Glutamatergic neuron (in vitro differentiated cells): ENCODE measurements at regions not wholly inside any gene's neighbourhood (a gene's known extent, or its start where the extent isn't known, plus 50 kb on each side); places are given as distances from the start of the nearest gene placed in this dataset.
A peak's percentile ranks its signal among the peaks of the same experiment; 100 is the strongest.
"Not testable (repeated sequence)": the region's sequence is repeated elsewhere in the genome, so short reads cannot be mapped to it uniquely, and the experiment has no call there.

Experiments used
- DNase-seq: peaks from one replicate; pipeline ENCODE4 v3.0.0; 2022
- H3K27ac Mint-ChIP-seq: one replicate; pipeline ENCODE4 v1.8.0; 2020; ENCODE audit warnings: mild to moderate bottlenecking, mixed read lengths, inconsistent platforms; ENCODE audit not compliant: unreplicated experiment
- H3K27me3 Mint-ChIP-seq: one replicate; pipeline ENCODE4 v1.8.0; 2020; ENCODE audit warnings: mild to moderate bottlenecking, moderate library complexity, mixed read lengths, inconsistent platforms; ENCODE audit not compliant: unreplicated experiment
- H3K36me3 Mint-ChIP-seq: one replicate; pipeline ENCODE4 v1.8.0; 2020; ENCODE audit warnings: mild to moderate bottlenecking, mixed read lengths, inconsistent platforms; ENCODE audit not compliant: unreplicated experiment
- H3K4me1 Mint-ChIP-seq: one replicate; pipeline ENCODE4 v1.8.0; 2020; ENCODE audit warnings: mild to moderate bottlenecking, low read depth, mixed read lengths, inconsistent platforms; ENCODE audit not compliant: unreplicated experiment
- H3K4me3 Mint-ChIP-seq: one replicate; pipeline ENCODE4 v1.8.0; 2020; ENCODE audit warnings: mild to moderate bottlenecking, mixed read lengths, inconsistent platforms; ENCODE audit not compliant: unreplicated experiment
- H3K9me3 Mint-ChIP-seq: one replicate; pipeline ENCODE4 v1.8.0; 2020; ENCODE audit warnings: mild to moderate bottlenecking, moderate library complexity, mixed read lengths, inconsistent platforms; ENCODE audit not compliant: unreplicated experiment
- TF ChIP-seq, protein P1 (sequence below): fragments of 200-600 bp; sonication (generic); IDR thresholded peaks from one replicate; pipeline ENCODE4 v1.5.0; 2021; ENCODE audit not compliant: partially characterized antibody, unreplicated experiment

DNA sequence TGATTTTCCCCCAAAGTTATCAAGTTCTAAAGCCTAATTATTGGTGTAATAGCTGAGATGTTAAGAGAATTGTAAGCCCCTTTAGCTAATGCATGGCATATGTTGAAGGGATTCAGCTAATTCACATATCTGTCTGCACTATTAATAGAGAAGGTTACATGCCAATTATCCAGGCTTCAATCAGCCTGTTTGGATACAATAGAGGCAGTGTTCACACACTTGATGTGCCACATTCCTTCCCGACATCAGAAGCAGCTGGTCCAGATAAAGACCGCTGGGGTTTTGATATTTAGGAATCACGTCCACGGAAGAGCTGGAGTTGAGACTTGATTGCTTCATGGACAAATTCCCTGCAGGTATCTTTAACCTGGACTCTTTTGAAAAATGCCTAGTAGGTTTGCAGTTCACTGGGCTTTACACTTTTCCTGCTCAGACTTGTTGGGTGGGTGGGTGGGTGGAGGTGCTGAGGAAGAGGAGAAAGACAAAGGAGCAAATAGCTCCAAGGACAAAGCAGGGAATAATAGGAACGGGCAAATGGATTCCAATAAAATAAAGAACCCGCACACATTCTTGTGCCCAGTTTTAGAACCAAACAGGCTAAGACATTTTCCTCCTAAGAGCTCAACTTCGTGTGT lies 142.6 kb upstream of the ZNF217 start:
- TF ChIP-seq, protein P1, sequence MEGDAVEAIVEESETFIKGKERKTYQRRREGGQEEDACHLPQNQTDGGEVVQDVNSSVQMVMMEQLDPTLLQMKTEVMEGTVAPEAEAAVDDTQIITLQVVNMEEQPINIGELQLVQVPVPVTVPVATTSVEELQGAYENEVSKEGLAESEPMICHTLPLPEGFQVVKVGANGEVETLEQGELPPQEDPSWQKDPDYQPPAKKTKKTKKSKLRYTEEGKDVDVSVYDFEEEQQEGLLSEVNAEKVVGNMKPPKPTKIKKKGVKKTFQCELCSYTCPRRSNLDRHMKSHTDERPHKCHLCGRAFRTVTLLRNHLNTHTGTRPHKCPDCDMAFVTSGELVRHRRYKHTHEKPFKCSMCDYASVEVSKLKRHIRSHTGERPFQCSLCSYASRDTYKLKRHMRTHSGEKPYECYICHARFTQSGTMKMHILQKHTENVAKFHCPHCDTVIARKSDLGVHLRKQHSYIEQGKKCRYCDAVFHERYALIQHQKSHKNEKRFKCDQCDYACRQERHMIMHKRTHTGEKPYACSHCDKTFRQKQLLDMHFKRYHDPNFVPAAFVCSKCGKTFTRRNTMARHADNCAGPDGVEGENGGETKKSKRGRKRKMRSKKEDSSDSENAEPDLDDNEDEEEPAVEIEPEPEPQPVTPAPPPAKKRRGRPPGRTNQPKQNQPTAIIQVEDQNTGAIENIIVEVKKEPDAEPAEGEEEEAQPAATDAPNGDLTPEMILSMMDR: no peak
- DNase-seq: no peak
- Mint-ChIP-seq H3K27me3 (peaks cover 5% of the 10 kb centered on the region), H3K4me3 (peak overlapping the region; percentile 78), H3K27ac (peak overlapping the region; percentile 97), H3K9me3 (peaks cover 19% of the 10 kb centered on the region), H3K36me3 (peaks cover 3% of the 10 kb centered on the region), H3K4me1 (peaks cover 60% of the 10 kb centered on the region)

DNA sequence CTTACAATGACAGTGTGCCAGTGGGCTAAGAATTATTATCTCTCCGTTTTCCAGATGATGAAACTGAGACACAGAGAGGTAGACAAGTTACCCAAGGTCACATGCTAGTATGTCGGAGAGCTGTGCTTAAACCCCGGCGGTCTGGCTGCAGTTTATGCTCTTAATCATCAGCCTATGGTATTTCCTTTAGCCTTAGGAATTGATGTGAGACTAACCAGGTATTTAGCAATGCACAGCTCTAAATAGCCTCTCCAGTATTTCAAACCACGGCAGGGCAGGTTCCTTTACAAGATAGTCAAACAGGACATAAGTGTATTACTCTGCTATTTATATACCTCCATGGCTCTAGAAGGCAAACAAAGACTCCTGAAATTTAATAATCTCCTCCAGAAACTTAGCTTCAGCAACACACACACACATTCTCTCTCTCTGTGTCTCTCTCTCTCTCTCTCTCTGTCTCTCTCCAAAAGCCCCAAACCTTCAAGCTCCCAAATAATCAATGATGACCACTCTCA lies 142.0 kb upstream of the ZNF217 start:
- peak overlapping the region; percentile 97 for H3K27ac Mint-ChIP-seq
- peaks cover 3% of the 10 kb centered on the region for H3K36me3 Mint-ChIP-seq
- H3K4me3 Mint-ChIP-seq: peak overlapping the region; percentile 78
- TF ChIP-seq, protein P1: no peak
- DNase-seq: no peak
- H3K4me1 Mint-ChIP-seq: peaks cover 54% of the 10 kb centered on the region
- peaks cover 19% of the 10 kb centered on the region for H3K9me3 Mint-ChIP-seq
- H3K27me3 Mint-ChIP-seq: peaks cover 5% of the 10 kb centered on the region

DNA sequence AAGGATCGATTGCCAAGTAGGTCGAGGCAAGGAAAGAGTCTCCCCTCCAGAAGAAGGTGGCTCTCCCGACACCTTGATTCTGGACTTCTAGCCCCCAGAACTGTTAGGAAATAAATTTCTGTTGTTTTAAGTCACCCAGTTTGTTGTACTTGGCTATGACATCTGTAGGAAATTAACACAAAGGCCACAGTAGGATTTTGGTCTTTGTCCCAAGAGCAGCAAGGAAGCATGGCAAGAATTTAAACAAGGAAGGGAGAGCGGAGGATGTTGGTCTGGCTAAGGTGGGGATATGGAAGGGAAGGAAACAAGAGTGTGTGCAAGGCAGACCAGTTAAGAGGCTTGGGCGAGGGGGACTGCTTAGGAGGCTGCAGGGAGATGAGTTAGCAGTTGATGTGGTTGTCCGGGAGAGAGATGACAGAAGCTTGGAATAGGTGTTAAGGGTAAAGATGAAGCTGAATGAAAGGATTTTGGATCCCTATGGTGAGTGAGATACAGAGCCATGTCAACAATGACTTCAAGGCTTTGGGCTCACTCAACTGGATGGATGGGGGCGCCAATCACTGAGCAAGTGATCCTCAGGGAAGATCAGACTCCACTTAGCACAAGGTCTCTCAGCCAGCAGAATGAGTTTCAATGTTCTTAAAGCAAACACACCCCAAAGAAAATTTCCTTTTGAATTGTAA lies 140.5 kb upstream of the ZNF217 start:
- H3K27ac Mint-ChIP-seq: peak overlapping the region; percentile 78
- H3K36me3 Mint-ChIP-seq: peaks cover 3% of the 10 kb centered on the region
- H3K27me3 Mint-ChIP-seq: peaks cover 5% of the 10 kb centered on the region
- TF ChIP-seq, protein P1: no peak
- H3K9me3 Mint-ChIP-seq: peaks cover 15% of the 10 kb centered on the region
- H3K4me1 Mint-ChIP-seq: peaks cover 39% of the 10 kb centered on the region
- peak overlapping the region; percentile 47 for H3K4me3 Mint-ChIP-seq
- DNase-seq: no peak

DNA sequence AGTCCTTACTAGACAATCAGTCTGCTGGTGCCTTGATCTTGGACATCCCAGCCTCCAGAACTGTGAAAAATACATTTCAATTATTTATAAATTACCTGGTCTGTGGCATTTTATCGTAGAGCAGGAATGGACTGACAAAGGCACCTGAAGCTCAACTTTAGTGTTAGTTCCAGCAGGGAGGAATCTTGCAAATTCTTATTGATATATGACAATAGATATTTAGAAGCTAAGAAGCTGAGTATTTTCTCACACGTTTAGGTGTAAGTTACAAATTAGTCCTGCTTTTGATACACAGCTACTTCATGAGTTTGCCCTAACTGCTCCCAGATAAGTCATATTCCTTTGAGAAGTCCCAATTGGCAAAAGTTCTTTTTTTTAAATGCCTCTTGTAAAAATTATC lies 138.0 kb upstream of the ZNF217 start:
- H3K36me3 Mint-ChIP-seq: peaks cover 3% of the 10 kb centered on the region
- H3K4me1 Mint-ChIP-seq: peaks cover 17% of the 10 kb centered on the region
- H3K27ac Mint-ChIP-seq: no peak overlapping the region
- TF ChIP-seq, protein P1: no peak
- no peak for DNase-seq
- peaks cover 8% of the 10 kb centered on the region for H3K9me3 Mint-ChIP-seq
- no peaks in the 10 kb centered on the region for H3K27me3 Mint-ChIP-seq
- no peak overlapping the region for H3K4me3 Mint-ChIP-seq

DNA sequence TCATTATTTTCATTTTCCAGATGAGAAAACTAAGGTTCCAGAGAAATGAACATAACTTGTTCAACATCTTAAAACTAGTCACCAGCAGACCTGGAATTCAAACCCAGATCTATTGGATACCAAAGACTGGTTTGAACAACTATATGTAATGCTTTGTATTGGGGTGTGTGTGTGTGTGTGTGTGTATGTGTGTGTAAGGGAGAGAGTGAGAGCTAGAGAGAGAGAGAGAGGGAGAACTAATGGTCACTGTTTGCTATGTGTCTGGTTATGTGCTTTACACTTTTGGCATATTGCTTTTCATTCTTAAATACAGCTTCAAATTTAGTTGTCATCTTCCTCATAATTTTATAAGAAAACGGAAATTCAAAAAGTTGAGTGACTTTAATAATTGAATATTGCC lies 134.7 kb upstream of the ZNF217 start:
- Mint-ChIP-seq H3K27me3 (no peaks in the 10 kb centered on the region), H3K4me1 (peaks cover 2% of the 10 kb centered on the region), H3K9me3 (no peaks in the 10 kb centered on the region), H3K27ac (no peak overlapping the region), H3K4me3 (no peak overlapping the region), H3K36me3 (peaks cover 3% of the 10 kb centered on the region)
- TF ChIP-seq, protein P1: no peak
- no peak for DNase-seq

DNA sequence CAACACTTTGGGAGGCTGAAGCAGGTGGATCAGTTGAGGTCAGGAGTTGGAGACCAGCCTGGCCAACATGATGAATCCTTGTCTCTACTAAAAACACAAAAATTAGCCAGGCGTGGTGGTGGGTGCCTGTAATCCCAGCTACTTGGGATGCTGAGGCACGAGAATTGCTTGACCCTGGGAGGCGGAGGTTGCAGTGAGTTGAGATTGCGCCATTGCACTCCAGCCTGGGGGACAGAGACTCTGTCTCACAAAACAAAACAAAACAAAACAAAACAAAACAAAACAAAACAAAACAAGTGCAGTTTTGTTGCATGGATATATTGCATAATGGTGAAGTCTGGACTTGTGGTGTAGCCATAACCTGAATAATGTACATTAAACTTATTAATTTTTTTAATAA lies 133.6 kb upstream of the ZNF217 start:
- not testable (repeated sequence) for DNase-seq, H3K36me3 Mint-ChIP-seq, H3K9me3 Mint-ChIP-seq, H3K27ac Mint-ChIP-seq, H3K27me3 Mint-ChIP-seq, H3K4me1 Mint-ChIP-seq, H3K4me3 Mint-ChIP-seq
